Upper lobe of left lung (tissue), 4 donors: ENCODE measurements at regions not wholly inside any gene's neighbourhood (a gene's known extent, or its start where the extent isn't known, plus 50 kb on each side); places are given as distances from the start of the nearest gene placed in this dataset.

ENCODE experiments used
- CTCF ChIP-seq, 6 experiments: fragments of 450-650 bp in 4 of 6; fragments of 200-600 bp in 2 of 6; sonication (generic) in 2 of 6; IDR thresholded peaks; one replicate each; pipeline ENCODE4 v1.5.1; 2016 to 2019; ENCODE audit warnings: antibody characterized with exemption in 6 of 6
- POLR2AphosphoS5 ChIP-seq, 2 donors: sonication (generic); formaldehyde crosslinking; IDR thresholded peaks; one replicate each; pipeline ENCODE4 v1.5.1; 2017; ENCODE audit warnings: antibody characterized with exemption in 2 of 2

- no peak for TF ChIP-seq CTCF (IDR thresholded peaks at IDR 0.05)
- no peak for TF ChIP-seq POLR2AphosphoS5 (IDR thresholded peaks at IDR 0.05)
Observed at GRCh38 chr2:219765231-219765911, 137.9 kb downstream of the SLC4A3 start.
